ENCODE measurements at regions not wholly inside any gene's neighbourhood (a gene's known extent, or its start where the extent isn't known, plus 50 kb on each side); places are given as distances from the start of the nearest gene placed in this dataset.
"Not testable (repeated sequence)": the region's sequence is repeated elsewhere in the genome, so short reads cannot be mapped to it uniquely, and the experiment has no call there.

- Histone ChIP-seq H3K36me3 (ENCODE audit: control insufficient read depth in 2 of 2, extremely low read depth in 1 of 2, insufficient read depth in 2 of 2, low read length in 2 of 2) (no peaks in the 10 kb centered on the region), H3K4me3 (replicated peaks in 1 of 3; ENCODE audit: insufficient read depth in 1 of 3, low read depth in 1 of 3, low read length in 3 of 3) (no peak overlapping the region), H3K27me3 (ENCODE audit: control insufficient read depth in 2 of 2, insufficient read depth in 2 of 2, low read length in 2 of 2) (no peaks in the 10 kb centered on the region), H3K79me2 (ENCODE audit: control insufficient read depth, insufficient read depth, low read length) (no peaks in the 10 kb centered on the region), H3K27ac (ENCODE audit: insufficient read depth, low read depth, low read length) (no peak overlapping the region), H4K20me1 (replicated peaks; ENCODE audit: control insufficient read depth, extremely low read depth, insufficient read depth, low read length) (no peaks in the 10 kb centered on the region), H3K9ac (replicated peaks; ENCODE audit: extremely low read depth, insufficient read depth, low read length) (no peak overlapping the region), H2AFZ (ENCODE audit: low read depth, low read length) (no peak overlapping the region), H3K4me1 (ENCODE audit: control insufficient read depth, extremely low read depth, insufficient read depth, low read length) (no peaks in the 10 kb centered on the region), H3K9me3 (replicated peaks; ENCODE audit: control insufficient read depth, insufficient read depth, low read length) (no peaks in the 10 kb centered on the region), H3K9me1 (replicated peaks; ENCODE audit: control insufficient read depth, extremely low read depth, insufficient read depth, low read length) (no peaks in the 10 kb centered on the region), H3K4me2 (ENCODE audit: insufficient read depth, low read length) (no peak overlapping the region)
- POLR2A ChIA-PET: no interaction called here
- CTCF ChIA-PET: no interaction called here
- DNase-seq (ENCODE audit: low read depth, low spot score) (no peak), FAIRE-seq (no peak)
- BruUV-seq (replicated peaks): no TSS peak
- dilution Hi-C loops (cut with MboI; ENCODE audit: extremely low pct_ligation_motif_present, low sequenced_read_pairs) (no loop called here), intact Hi-C loops (cut with micrococcal nuclease) (no loop called here)
- no peak for TF ChIP-seq POLR2AphosphoS5 (IDR thresholded peaks at IDR 0.05; ENCODE audit: insufficient read depth, low read depth, low read length)
- TF ChIP-seq MYC (IDR thresholded peaks at IDR 0.05; ENCODE audit: low read depth, low read length): no peak
Observed at GRCh38 chr3:177795216-177795615, 597.9 kb upstream of the TBL1XR1 start.

GRCh38 chr3:177795859-177796258 lies 598.6 kb upstream of the TBL1XR1 start:
- H3K36me3 ChIP-seq (ENCODE audit: control insufficient read depth in 2 of 2, extremely low read depth in 1 of 2, insufficient read depth in 2 of 2, low read length in 2 of 2): no peaks in the 10 kb centered on the region
- H3K9ac ChIP-seq (replicated peaks; ENCODE audit: extremely low read depth, insufficient read depth, low read length): no peak overlapping the region
- POLR2A ChIA-PET: no interaction called here
- H4K20me1 ChIP-seq (replicated peaks; ENCODE audit: control insufficient read depth, extremely low read depth, insufficient read depth, low read length): no peaks in the 10 kb centered on the region
- CTCF ChIA-PET: no interaction called here
- H3K9me3 ChIP-seq (replicated peaks; ENCODE audit: control insufficient read depth, insufficient read depth, low read length): no peaks in the 10 kb centered on the region
- TF ChIP-seq EZH2 (IDR thresholded peaks at IDR 0.05; ENCODE audit: borderline replicate concordance, low read depth, low read length, severe bottlenecking) (no peak), MYC (IDR thresholded peaks at IDR 0.05; ENCODE audit: low read depth, low read length) (no peak), MAX (IDR thresholded peaks at IDR 0.05; ENCODE audit: insufficient read depth, insufficient read length) (no peak), CTCF (IDR thresholded peaks at IDR 0.05; ENCODE audit: extremely low read depth in 1 of 2, insufficient read depth in 1 of 2, low read depth in 1 of 2, low read length in 2 of 2) (no peak), FOS (IDR thresholded peaks at IDR 0.05; ENCODE audit: borderline replicate concordance, insufficient read depth, low read length) (no peak), JUN (IDR thresholded peaks at IDR 0.05; ENCODE audit: borderline replicate concordance, insufficient read depth, insufficient read length, low read depth) (no peak), GATA2 (IDR thresholded peaks at IDR 0.05; ENCODE audit: insufficient read depth, insufficient read length, low read depth, low read length) (no peak), POLR2A (IDR thresholded peaks at IDR 0.05; ENCODE audit: low read depth, low read length) (no peak), POLR2AphosphoS5 (IDR thresholded peaks at IDR 0.05; ENCODE audit: insufficient read depth, low read depth, low read length) (no peak)
- H3K4me2 ChIP-seq (ENCODE audit: insufficient read depth, low read length): no peak overlapping the region
- BruUV-seq (replicated peaks): no TSS peak
- H3K9me1 ChIP-seq (replicated peaks; ENCODE audit: control insufficient read depth, extremely low read depth, insufficient read depth, low read length): no peaks in the 10 kb centered on the region
- no peaks in the 10 kb centered on the region for H3K27me3 ChIP-seq (ENCODE audit: control insufficient read depth in 2 of 2, insufficient read depth in 2 of 2, low read length in 2 of 2)
- H2AFZ ChIP-seq (ENCODE audit: low read depth, low read length): no peak overlapping the region
- dilution Hi-C loops (cut with MboI; ENCODE audit: extremely low pct_ligation_motif_present, low sequenced_read_pairs): no loop called here
- no peaks in the 10 kb centered on the region for H3K4me1 ChIP-seq (ENCODE audit: control insufficient read depth, extremely low read depth, insufficient read depth, low read length)
- no peak overlapping the region for H3K27ac ChIP-seq (ENCODE audit: insufficient read depth, low read depth, low read length)
- no peaks in the 10 kb centered on the region for H3K79me2 ChIP-seq (ENCODE audit: control insufficient read depth, insufficient read depth, low read length)
- no peak overlapping the region for H3K4me3 ChIP-seq (replicated peaks in 1 of 3; ENCODE audit: insufficient read depth in 1 of 3, low read depth in 1 of 3, low read length in 3 of 3)
- FAIRE-seq (no peak), DNase-seq (ENCODE audit: low read depth, low spot score) (no peak)
- intact Hi-C loops (cut with micrococcal nuclease): no loop called here

- H3K4me3 ChIP-seq (replicated peaks in 1 of 3; ENCODE audit: insufficient read depth in 1 of 3, low read depth in 1 of 3, low read length in 3 of 3); BruUV-seq (replicated peaks); H3K79me2 ChIP-seq (ENCODE audit: control insufficient read depth, insufficient read depth, low read length); H3K9ac ChIP-seq (replicated peaks; ENCODE audit: extremely low read depth, insufficient read depth, low read length); dilution Hi-C loops (cut with MboI; ENCODE audit: extremely low pct_ligation_motif_present, low sequenced_read_pairs); H3K9me1 ChIP-seq (replicated peaks; ENCODE audit: control insufficient read depth, extremely low read depth, insufficient read depth, low read length); DNase-seq (ENCODE audit: low read depth, low spot score); H3K4me2 ChIP-seq (ENCODE audit: insufficient read depth, low read length); H3K9me3 ChIP-seq (replicated peaks; ENCODE audit: control insufficient read depth, insufficient read depth, low read length); H4K20me1 ChIP-seq (replicated peaks; ENCODE audit: control insufficient read depth, extremely low read depth, insufficient read depth, low read length); H3K4me1 ChIP-seq (ENCODE audit: control insufficient read depth, extremely low read depth, insufficient read depth, low read length); H3K27me3 ChIP-seq (ENCODE audit: control insufficient read depth in 2 of 2, insufficient read depth in 2 of 2, low read length in 2 of 2); intact Hi-C loops (cut with micrococcal nuclease); FAIRE-seq; H3K36me3 ChIP-seq (ENCODE audit: control insufficient read depth in 2 of 2, extremely low read depth in 1 of 2, insufficient read depth in 2 of 2, low read length in 2 of 2); POLR2A ChIA-PET; H3K27ac ChIP-seq (ENCODE audit: insufficient read depth, low read depth, low read length); CTCF ChIA-PET; H2AFZ ChIP-seq (ENCODE audit: low read depth, low read length): not testable (repeated sequence)
Observed at GRCh38 chr3:177800147-177800546, 602.9 kb upstream of the TBL1XR1 start.
